ENCODE measurements at regions not wholly inside any gene's neighbourhood (a gene's known extent, or its start where the extent isn't known, plus 50 kb on each side); places are given as distances from the start of the nearest gene placed in this dataset.
"Not testable (repeated sequence)": the region's sequence is repeated elsewhere in the genome, so short reads cannot be mapped to it uniquely, and the experiment has no call there.

DNA sequence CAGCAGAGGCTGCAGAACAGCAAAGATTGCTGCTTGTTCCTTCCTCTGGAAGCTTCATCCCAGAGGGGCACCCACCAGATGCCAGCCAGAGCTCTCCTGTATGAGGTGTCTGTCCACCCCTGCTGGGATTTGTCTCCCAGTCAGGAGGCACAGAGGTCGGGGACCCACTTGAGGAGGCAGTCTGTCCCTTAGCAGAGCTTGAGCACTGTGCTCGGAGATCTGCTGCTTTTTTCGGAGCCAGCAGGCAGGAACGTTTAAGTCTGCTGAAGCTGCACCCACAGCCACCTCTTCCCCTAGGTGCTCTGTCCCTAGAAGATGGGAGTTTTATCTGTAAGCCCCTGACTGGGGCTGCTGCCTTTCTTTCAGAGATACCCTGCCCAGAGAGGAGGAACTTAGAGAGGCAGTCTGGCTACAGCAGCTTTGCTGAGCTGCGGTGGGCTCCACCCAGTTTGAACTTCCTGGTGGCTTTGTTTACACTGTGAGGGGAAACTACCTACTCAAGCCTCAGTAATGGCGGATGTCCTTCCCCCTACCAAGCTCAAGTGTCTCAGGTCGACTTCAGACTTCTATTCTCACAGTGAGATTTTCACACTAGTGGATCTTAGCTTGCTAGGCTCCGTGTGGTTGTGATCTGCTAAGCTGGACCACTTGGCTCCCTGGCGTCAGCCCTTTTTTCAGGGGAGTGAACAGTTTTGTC is 101.8 kb upstream of the GLRA1 start:
- TF ChIP-seq, protein P1, sequence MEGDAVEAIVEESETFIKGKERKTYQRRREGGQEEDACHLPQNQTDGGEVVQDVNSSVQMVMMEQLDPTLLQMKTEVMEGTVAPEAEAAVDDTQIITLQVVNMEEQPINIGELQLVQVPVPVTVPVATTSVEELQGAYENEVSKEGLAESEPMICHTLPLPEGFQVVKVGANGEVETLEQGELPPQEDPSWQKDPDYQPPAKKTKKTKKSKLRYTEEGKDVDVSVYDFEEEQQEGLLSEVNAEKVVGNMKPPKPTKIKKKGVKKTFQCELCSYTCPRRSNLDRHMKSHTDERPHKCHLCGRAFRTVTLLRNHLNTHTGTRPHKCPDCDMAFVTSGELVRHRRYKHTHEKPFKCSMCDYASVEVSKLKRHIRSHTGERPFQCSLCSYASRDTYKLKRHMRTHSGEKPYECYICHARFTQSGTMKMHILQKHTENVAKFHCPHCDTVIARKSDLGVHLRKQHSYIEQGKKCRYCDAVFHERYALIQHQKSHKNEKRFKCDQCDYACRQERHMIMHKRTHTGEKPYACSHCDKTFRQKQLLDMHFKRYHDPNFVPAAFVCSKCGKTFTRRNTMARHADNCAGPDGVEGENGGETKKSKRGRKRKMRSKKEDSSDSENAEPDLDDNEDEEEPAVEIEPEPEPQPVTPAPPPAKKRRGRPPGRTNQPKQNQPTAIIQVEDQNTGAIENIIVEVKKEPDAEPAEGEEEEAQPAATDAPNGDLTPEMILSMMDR (IDR thresholded peaks at IDR 0.05 in 2 of 3, conservative IDR thresholded peaks at IDR 0.05 in 1 of 3; ENCODE audit: borderline replicate concordance in 1 of 3, insufficient read depth in 1 of 3, low read depth in 2 of 3, low read length in 2 of 3): not testable (repeated sequence)
- TF ChIP-seq, protein P2, sequence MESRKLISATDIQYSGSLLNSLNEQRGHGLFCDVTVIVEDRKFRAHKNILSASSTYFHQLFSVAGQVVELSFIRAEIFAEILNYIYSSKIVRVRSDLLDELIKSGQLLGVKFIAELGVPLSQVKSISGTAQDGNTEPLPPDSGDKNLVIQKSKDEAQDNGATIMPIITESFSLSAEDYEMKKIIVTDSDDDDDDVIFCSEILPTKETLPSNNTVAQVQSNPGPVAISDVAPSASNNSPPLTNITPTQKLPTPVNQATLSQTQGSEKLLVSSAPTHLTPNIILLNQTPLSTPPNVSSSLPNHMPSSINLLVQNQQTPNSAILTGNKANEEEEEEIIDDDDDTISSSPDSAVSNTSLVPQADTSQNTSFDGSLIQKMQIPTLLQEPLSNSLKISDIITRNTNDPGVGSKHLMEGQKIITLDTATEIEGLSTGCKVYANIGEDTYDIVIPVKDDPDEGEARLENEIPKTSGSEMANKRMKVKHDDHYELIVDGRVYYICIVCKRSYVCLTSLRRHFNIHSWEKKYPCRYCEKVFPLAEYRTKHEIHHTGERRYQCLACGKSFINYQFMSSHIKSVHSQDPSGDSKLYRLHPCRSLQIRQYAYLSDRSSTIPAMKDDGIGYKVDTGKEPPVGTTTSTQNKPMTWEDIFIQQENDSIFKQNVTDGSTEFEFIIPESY (IDR thresholded peaks at IDR 0.05; ENCODE audit: extremely low read depth, insufficient replicate concordance, low read length): not testable (repeated sequence)
- not testable (repeated sequence) for TF ChIP-seq SIN3A (IDR thresholded peaks at IDR 0.05; ENCODE audit: low read depth); SP1 (IDR thresholded peaks at IDR 0.05; ENCODE audit: low read depth); ZFX (IDR thresholded peaks at IDR 0.05); EZH2 (IDR thresholded peaks at IDR 0.05); ZNF274 (IDR thresholded peaks at IDR 0.05; ENCODE audit: low read depth, low read length); POLR2AphosphoS5 (IDR thresholded peaks at IDR 0.05; ENCODE audit: low read depth, low read length); POLR2A (IDR thresholded peaks at IDR 0.05; ENCODE audit: borderline replicate concordance, extremely low read depth, insufficient read depth, insufficient read length); RAD21 (IDR thresholded peaks at IDR 0.05; ENCODE audit: low read depth); YY1 (IDR thresholded peaks at IDR 0.05; ENCODE audit: extremely low read depth, insufficient replicate concordance, low read depth, low read length)
- TF ChIP-seq, protein P3, sequence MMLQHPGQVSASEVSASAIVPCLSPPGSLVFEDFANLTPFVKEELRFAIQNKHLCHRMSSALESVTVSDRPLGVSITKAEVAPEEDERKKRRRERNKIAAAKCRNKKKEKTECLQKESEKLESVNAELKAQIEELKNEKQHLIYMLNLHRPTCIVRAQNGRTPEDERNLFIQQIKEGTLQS (IDR thresholded peaks at IDR 0.05): not testable (repeated sequence)
- TF ChIP-seq, protein P4, sequence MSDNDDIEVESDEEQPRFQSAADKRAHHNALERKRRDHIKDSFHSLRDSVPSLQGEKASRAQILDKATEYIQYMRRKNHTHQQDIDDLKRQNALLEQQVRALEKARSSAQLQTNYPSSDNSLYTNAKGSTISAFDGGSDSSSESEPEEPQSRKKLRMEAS (IDR thresholded peaks at IDR 0.05): not testable (repeated sequence)

Data from HCT116 (cell line).